K562 (cell line): ENCODE measurements at regions not wholly inside any gene's neighbourhood (a gene's known extent, or its start where the extent isn't known, plus 50 kb on each side); places are given as distances from the start of the nearest gene placed in this dataset.

Experiments used
- ATAC-seq: fragments of 200-7000 bp; cut with Tn5 transposase; 3 replicates; pipeline ENCODE4 v1.9.1; 2020; ENCODE audit warnings: moderate library complexity
- BruUV-seq: library from RNA; stranded (reverse); fragments of 400-500 nt; replicated peaks from 2 replicates; lab custom pipeline; 2021; lab: Mats Ljungman, UMichigan
- CTCF ChIA-PET: fragments of 300-600 bp; formaldehyde crosslinking; extraction: SDS; loops from one replicate; lab custom pipeline; 2021; ENCODE audit warnings: low intra/inter-chr PET ratio; lab: Yijun Ruan, JAX
- POLR2A ChIA-PET: fragments of 300-600, 350-650 bp; sonication (Branson Sonifier 250); formaldehyde crosslinking; extraction: SDS; loops from one replicate; lab custom pipeline; 2021; ENCODE audit warnings: antibody characterized with exemption, inconsistent platforms; lab: Yijun Ruan, JAX
- DNase-seq, 4 experiments: peaks; one replicate each; pipeline versions ENCODE4 v3.0.0 to v3.0.0-alpha.2; 2011 to 2018; ENCODE audit warnings: low spot score in 3 of 4, mixed read lengths in 3 of 4; ENCODE audit errors: extremely low read depth in 1 of 4
- FAIRE-seq: peaks from 2 replicates; lab custom pipeline; 2011; peaks lifted over from hg19 to GRCh38; lab: Jason Lieb, UNC
- H2AFZ ChIP-seq: 2 replicates; pipeline ENCODE4 v1.6.0; 2011; ENCODE audit warnings: low read depth, low read length, control low read depth, inconsistent platforms
- H3K27ac ChIP-seq: fragments of 200-600 bp; 3 replicates; pipeline ENCODE4 v1.8.0; 2011; ENCODE audit warnings: low read depth, mild to moderate bottlenecking, control low read depth, inconsistent platforms, low read length, moderate library complexity, mixed read lengths; ENCODE audit errors: extremely low read depth
- H3K27me3 ChIP-seq, 2 experiments: fragments of 300-600 bp in 1 of 2; 2 replicates in 1 of 2; 3 replicates in 1 of 2; pipeline versions ENCODE4 v1.6.0 to v1.8.0; 2011; ENCODE audit warnings: inconsistent platforms in 2 of 2, low read length in 2 of 2, mild to moderate bottlenecking in 1 of 2, mixed read lengths in 1 of 2, moderate library complexity in 1 of 2; ENCODE audit not compliant: control insufficient read depth in 2 of 2, insufficient read depth in 2 of 2
- H3K36me3 ChIP-seq: fragments of 300-600 bp; 3 replicates; pipeline ENCODE4 v1.8.0; 2011; ENCODE audit warnings: mild to moderate bottlenecking, low read length, inconsistent platforms; ENCODE audit not compliant: control insufficient read depth, insufficient read depth
- H3K4me1 ChIP-seq, 2 experiments: fragments of 200-600 bp in 1 of 2; replicated peaks in 1 of 2; 2 replicates in 1 of 2; 3 replicates in 1 of 2; pipeline versions ENCODE4 v1.5.1 to v1.8.0; 2011; ENCODE audit warnings: inconsistent platforms in 2 of 2, low read length in 2 of 2, mild to moderate bottlenecking in 1 of 2, mixed read lengths in 1 of 2, moderate library complexity in 1 of 2; ENCODE audit not compliant: control insufficient read depth in 2 of 2, insufficient read depth in 2 of 2
- H3K4me2 ChIP-seq: 2 replicates; pipeline ENCODE4 v1.6.1; 2011; ENCODE audit warnings: low read length, control low read depth, inconsistent platforms, mixed read lengths; ENCODE audit not compliant: insufficient read depth
- H3K4me3 ChIP-seq: fragments of 200-600 bp; sonication (generic), shearing (Covaris generic); 2 replicates; pipeline ENCODE4 v1.5.1; 2016; ENCODE audit warnings: control low read depth, inconsistent platforms
- H3K79me2 ChIP-seq: fragments of 200-600 bp; 3 replicates; pipeline ENCODE4 v1.8.0; 2011; ENCODE audit warnings: low read length, inconsistent platforms; ENCODE audit not compliant: control insufficient read depth, insufficient read depth
- H3K9ac ChIP-seq, 2 experiments: 2 replicates each; pipeline versions ENCODE4 v1.6.0 to v1.6.1; 2011; ENCODE audit warnings: low read depth in 2 of 2, low read length in 2 of 2, control low read depth in 1 of 2, inconsistent platforms in 1 of 2, mild to moderate bottlenecking in 1 of 2, mixed read lengths in 1 of 2; ENCODE audit not compliant: insufficient read depth in 1 of 2
- H3K9me1 ChIP-seq: one replicate; pipeline ENCODE4 v1.6.0; 2011; ENCODE audit warnings: inconsistent platforms, mild to moderate bottlenecking, low read length, moderate library complexity; ENCODE audit not compliant: control insufficient read depth, insufficient read depth
- H3K9me3 ChIP-seq: replicated peaks from 2 replicates; pipeline ENCODE4 v1.5.1; 2011; ENCODE audit warnings: low read depth, low read length, inconsistent platforms; ENCODE audit not compliant: control insufficient read depth, insufficient read depth
- H4K20me1 ChIP-seq: replicated peaks from 2 replicates; pipeline ENCODE4 v1.6.1; 2011; ENCODE audit warnings: low read length, inconsistent platforms, mixed read lengths; ENCODE audit not compliant: control insufficient read depth, insufficient read depth
- E4F1 ChIP-seq: fragments of 250-450 bp; sonication (Bioruptor Pico); IDR thresholded peaks from 2 replicates; pipeline ENCODE4 v1.5.0; 2021; ENCODE audit warnings: mild to moderate bottlenecking, borderline replicate concordance
- NR2F6 ChIP-seq: fragments of 450-650 bp; formaldehyde crosslinking; IDR thresholded peaks from 2 replicates; pipeline ENCODE4 v1.4.0; 2020; ENCODE audit warnings: mild to moderate bottlenecking
- WGBS: fragments of 100-300 bp; shearing (Covaris generic); methylation state at CpG from one replicate; pipeline ENCODE4 v1.1.6; 2016; ENCODE audit warnings: low coverage, mixed read lengths; ENCODE audit not compliant: insufficient coverage; ENCODE audit errors: missing lambda C conversion rate; 5-methylcytosine and 5-hydroxymethylcytosine counted together
- in situ Hi-C: fragments of 300-500 bp; cut with MboI; formaldehyde crosslinking; loops from 4 replicates; pipeline ENCODE4 v1.15.0; 2018; ENCODE audit warnings: inconsistent platforms, mixed read lengths
- intact Hi-C: fragments of 100-400 bp; cut with micrococcal nuclease; formaldehyde crosslinking; loops from 2 replicates; pipeline ENCODE4 v1.14.2; 2022
- TF ChIP-seq, protein P1 (sequence below): sonication (generic); formaldehyde crosslinking; IDR thresholded peaks from 2 replicates; pipeline ENCODE4 v1.8.0; 2022; ENCODE audit warnings: missing genetic modification reagents, mild to moderate bottlenecking, borderline replicate concordance

DNA sequence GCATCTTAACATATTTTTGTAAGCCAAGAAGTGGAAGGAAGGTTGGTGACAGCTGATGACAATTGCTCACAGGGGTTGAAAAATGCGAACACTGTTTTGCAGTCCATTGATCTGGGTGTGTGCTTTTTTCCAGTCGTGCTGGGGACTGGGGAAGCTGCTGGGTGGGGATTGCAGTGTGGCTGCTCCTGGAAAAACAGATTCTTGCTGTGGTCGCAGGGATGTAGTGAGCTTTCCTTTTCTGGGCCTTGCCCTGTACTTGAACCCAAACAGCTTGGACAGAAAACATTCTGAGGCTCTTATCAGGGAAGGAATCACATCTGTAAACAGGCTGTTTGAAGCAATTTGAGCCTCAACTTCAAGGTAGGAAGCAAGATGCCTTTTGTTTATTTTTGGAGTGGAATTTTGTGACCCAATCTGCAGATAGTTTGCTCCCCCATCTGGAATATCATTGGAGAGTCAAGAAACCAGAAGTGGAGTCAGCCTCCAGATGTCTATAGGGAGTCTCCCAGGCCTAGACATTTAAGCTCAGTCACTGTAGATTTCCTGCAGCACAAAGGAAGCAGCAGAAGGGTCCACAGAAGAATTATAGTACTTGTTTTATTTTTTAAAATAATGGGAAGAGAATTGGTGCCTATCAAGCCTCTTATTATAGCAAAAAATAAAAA is 279.2 kb upstream of the FERMT1 start (continued):
- no peak for TF ChIP-seq NR2F6
- TF ChIP-seq, protein P1, sequence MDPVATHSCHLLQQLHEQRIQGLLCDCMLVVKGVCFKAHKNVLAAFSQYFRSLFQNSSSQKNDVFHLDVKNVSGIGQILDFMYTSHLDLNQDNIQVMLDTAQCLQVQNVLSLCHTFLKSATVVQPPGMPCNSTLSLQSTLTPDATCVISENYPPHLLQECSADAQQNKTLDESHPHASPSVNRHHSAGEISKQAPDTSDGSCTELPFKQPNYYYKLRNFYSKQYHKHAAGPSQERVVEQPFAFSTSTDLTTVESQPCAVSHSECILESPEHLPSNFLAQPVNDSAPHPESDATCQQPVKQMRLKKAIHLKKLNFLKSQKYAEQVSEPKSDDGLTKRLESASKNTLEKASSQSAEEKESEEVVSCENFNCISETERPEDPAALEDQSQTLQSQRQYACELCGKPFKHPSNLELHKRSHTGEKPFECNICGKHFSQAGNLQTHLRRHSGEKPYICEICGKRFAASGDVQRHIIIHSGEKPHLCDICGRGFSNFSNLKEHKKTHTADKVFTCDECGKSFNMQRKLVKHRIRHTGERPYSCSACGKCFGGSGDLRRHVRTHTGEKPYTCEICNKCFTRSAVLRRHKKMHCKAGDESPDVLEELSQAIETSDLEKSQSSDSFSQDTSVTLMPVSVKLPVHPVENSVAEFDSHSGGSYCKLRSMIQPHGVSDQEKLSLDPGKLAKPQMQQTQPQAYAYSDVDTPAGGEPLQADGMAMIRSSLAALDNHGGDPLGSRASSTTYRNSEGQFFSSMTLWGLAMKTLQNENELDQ (CRISPR knock-in tag) = no peak

DNA sequence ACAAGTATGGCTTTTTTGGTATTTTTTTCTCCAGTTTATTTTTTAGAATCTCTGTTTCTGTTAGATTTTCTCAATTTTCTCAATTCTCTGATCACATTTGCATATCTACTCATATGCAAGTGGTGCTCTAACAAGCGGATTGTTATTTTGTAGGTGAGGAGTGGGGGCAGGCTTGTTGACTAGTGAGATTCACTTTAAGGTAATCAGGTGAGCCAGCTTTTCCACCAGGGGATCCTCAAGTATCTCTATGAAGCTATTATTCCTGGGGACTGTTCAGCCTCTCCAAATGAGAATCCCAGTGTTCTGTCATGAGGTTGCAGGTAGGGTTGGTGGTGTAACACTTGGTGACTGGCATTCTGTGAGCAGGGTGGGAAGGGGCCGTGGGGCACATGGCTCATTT is 274.3 kb upstream of the FERMT1 start:
- in situ Hi-C loops (no loop called here), intact Hi-C loops (no loop called here)
- ATAC-seq (no peak), FAIRE-seq (no peak), DNase-seq (no peak)
- POLR2A ChIA-PET = interaction anchor here (0.6 kb wide), 1 partner anchor 18 kb away, joined by 3 read pairs; no protein-coding TSS in a partner anchor
- H3K27ac ChIP-seq = no peak overlapping the region
- CTCF ChIA-PET = no interaction called here
- no peaks in the 10 kb centered on the region for H3K4me1 ChIP-seq
- no peaks in the 10 kb centered on the region for H3K27me3 ChIP-seq
- H3K4me3 ChIP-seq = no peak overlapping the region
- BruUV-seq = no TSS peak
- no peak overlapping the region for H2AFZ ChIP-seq
- no peak overlapping the region for H3K9ac ChIP-seq
- H3K36me3 ChIP-seq = no peaks in the 10 kb centered on the region
- no peak for TF ChIP-seq E4F1
- WGBS = no CpG with 5 or more reads among the region's 2 CpGs
- no peaks in the 10 kb centered on the region for H3K9me3 ChIP-seq
- no peaks in the 10 kb centered on the region for H3K9me1 ChIP-seq
- no peak overlapping the region for H3K4me2 ChIP-seq
- no peaks in the 10 kb centered on the region for H3K79me2 ChIP-seq
- no peaks in the 10 kb centered on the region for H4K20me1 ChIP-seq
